Stomach smooth muscle (tissue), 2 donors: ENCODE measurements at regions not wholly inside any gene's neighbourhood (a gene's known extent, or its start where the extent isn't known, plus 50 kb on each side); places are given as distances from the start of the nearest gene placed in this dataset.
"Not testable (repeated sequence)": the region's sequence is repeated elsewhere in the genome, so short reads cannot be mapped to it uniquely, and the experiment has no call there.

Experiments used
- H3K27ac ChIP-seq: one replicate; pipeline ENCODE4 v1.7.0; 2013; ENCODE audit warnings: mild to moderate bottlenecking, low read length, inconsistent platforms
- H3K27me3 ChIP-seq, 2 donors: one replicate each; pipeline ENCODE4 v1.7.0; 2013; ENCODE audit warnings: low read length in 2 of 2; ENCODE audit not compliant: insufficient read depth in 2 of 2, control insufficient read depth in 1 of 2
- H3K36me3 ChIP-seq, 2 donors: one replicate each; pipeline ENCODE4 v1.7.0; 2013; ENCODE audit warnings: low read length in 2 of 2; ENCODE audit not compliant: control insufficient read depth in 2 of 2, insufficient read depth in 2 of 2
- H3K4me1 ChIP-seq: one replicate; pipeline ENCODE4 v1.7.0; 2013; ENCODE audit warnings: low read length; ENCODE audit not compliant: control insufficient read depth, insufficient read depth
- H3K4me3 ChIP-seq, 2 donors: one replicate each; pipeline ENCODE4 v1.7.0; 2013; ENCODE audit warnings: low read length in 2 of 2
- H3K9ac ChIP-seq, 2 donors: one replicate each; pipeline ENCODE4 v1.7.0; 2013; ENCODE audit warnings: low read length in 2 of 2, mild to moderate bottlenecking in 1 of 2
- H3K9me3 ChIP-seq, 2 donors: one replicate each; pipeline ENCODE4 v1.7.0; 2013; ENCODE audit warnings: low read length in 2 of 2; ENCODE audit not compliant: control insufficient read depth in 2 of 2
- donor health status: healthy.
- donor health status: Pancreatic carcinoma.

GRCh38 chr7:76971201-76971600 lies 61.0 kb downstream of the SPDYE17 start:
- not testable (repeated sequence) for H3K36me3 ChIP-seq, H3K4me3 ChIP-seq, H3K27me3 ChIP-seq, H3K27ac ChIP-seq, H3K4me1 ChIP-seq, H3K9ac ChIP-seq, H3K9me3 ChIP-seq

GRCh38 chr7:76969892-76970291 lies 62.3 kb downstream of the SPDYE17 start:
- not testable (repeated sequence) for H3K4me3 ChIP-seq, H3K9me3 ChIP-seq

GRCh38 chr7:76965731-76966548 lies 66.2 kb downstream of the SPDYE17 start:
- H3K9me3 ChIP-seq, H3K27ac ChIP-seq, H3K27me3 ChIP-seq, H3K36me3 ChIP-seq, H3K9ac ChIP-seq, H3K4me1 ChIP-seq, H3K4me3 ChIP-seq: not testable (repeated sequence)

More at GRCh38 chr7:76969892-76970291, 62.3 kb downstream of the SPDYE17 start:
- H3K27me3 ChIP-seq, H3K36me3 ChIP-seq, H3K4me1 ChIP-seq, H3K9ac ChIP-seq, H3K27ac ChIP-seq: not testable (repeated sequence)

GRCh38 chr7:76964050-76964449 lies 68.1 kb downstream of the SPDYE17 start:
- not testable (repeated sequence) for H3K9me3 ChIP-seq, H3K36me3 ChIP-seq, H3K9ac ChIP-seq, H3K4me3 ChIP-seq, H3K27me3 ChIP-seq, H3K4me1 ChIP-seq, H3K27ac ChIP-seq

GRCh38 chr7:76963061-76963460 lies 69.1 kb downstream of the SPDYE17 start:
- H3K4me3 ChIP-seq, H3K4me1 ChIP-seq, H3K27me3 ChIP-seq, H3K9ac ChIP-seq, H3K36me3 ChIP-seq, H3K9me3 ChIP-seq, H3K27ac ChIP-seq: not testable (repeated sequence)

- H3K27ac ChIP-seq, H3K4me3 ChIP-seq, H3K27me3 ChIP-seq, H3K9me3 ChIP-seq, H3K4me1 ChIP-seq, H3K36me3 ChIP-seq, H3K9ac ChIP-seq: not testable (repeated sequence)
Measured at GRCh38 chr7:76960400-76960986, 71.7 kb downstream of the SPDYE17 start.

- H3K27me3 ChIP-seq, H3K9ac ChIP-seq, H3K4me1 ChIP-seq, H3K4me3 ChIP-seq, H3K36me3 ChIP-seq, H3K27ac ChIP-seq, H3K9me3 ChIP-seq: not testable (repeated sequence)
Measured at GRCh38 chr7:76959573-76960399, 72.4 kb downstream of the SPDYE17 start.

- H3K27ac ChIP-seq, H3K27me3 ChIP-seq, H3K9ac ChIP-seq, H3K4me1 ChIP-seq, H3K4me3 ChIP-seq, H3K9me3 ChIP-seq, H3K36me3 ChIP-seq: not testable (repeated sequence)
Measured at GRCh38 chr7:76956531-76956930, 75.6 kb downstream of the SPDYE17 start.

GRCh38 chr7:76955124-76955523 lies 77.0 kb downstream of the SPDYE17 start:
- H3K27me3 ChIP-seq, H3K27ac ChIP-seq, H3K9me3 ChIP-seq, H3K36me3 ChIP-seq, H3K4me1 ChIP-seq, H3K9ac ChIP-seq, H3K4me3 ChIP-seq: not testable (repeated sequence)

- not testable (repeated sequence) for H3K9ac ChIP-seq, H3K4me1 ChIP-seq, H3K27ac ChIP-seq, H3K4me3 ChIP-seq, H3K27me3 ChIP-seq, H3K9me3 ChIP-seq, H3K36me3 ChIP-seq
Measured at GRCh38 chr7:76944603-76945002, 87.6 kb downstream of the SPDYE17 start.
